Neural cell (in vitro differentiated cells): ENCODE measurements at regions not wholly inside any gene's neighbourhood (a gene's known extent, or its start where the extent isn't known, plus 50 kb on each side); places are given as distances from the start of the nearest gene placed in this dataset.

Source experiments
- H2AFZ ChIP-seq: fragments of 200-600, 300-800 bp; sonication (generic), shearing (Covaris generic); 2 replicates; pipeline ENCODE4 v1.6.0; 2014; ENCODE audit warnings: low read depth, mild to moderate bottlenecking, antibody characterized with exemption, low read length, moderate library complexity
- H3F3A ChIP-seq: fragments of 200-600 bp; shearing (Covaris generic); 2 replicates; pipeline ENCODE4 v1.6.1; 2016; ENCODE audit warnings: mild to moderate bottlenecking, moderate library complexity, mixed read lengths, antibody characterized with exemption, low read length; ENCODE audit not compliant: insufficient read depth, poor library complexity, severe bottlenecking
- H3K27ac ChIP-seq: fragments of 200-600, 300-800 bp; sonication (generic), shearing (Covaris generic); 2 replicates; pipeline ENCODE4 v1.5.1; 2014; ENCODE audit warnings: mild to moderate bottlenecking, low read length, moderate library complexity
- H3K27me3 ChIP-seq: fragments of 300-800, 200-600 bp; sonication (generic), shearing (Covaris generic); 2 replicates; pipeline ENCODE4 v1.6.0; 2014; ENCODE audit warnings: mild to moderate bottlenecking, low read depth, low read length, moderate library complexity; ENCODE audit not compliant: insufficient read depth
- H3K36me3 ChIP-seq: fragments of 300-800, 200-600 bp; sonication (generic), shearing (Covaris generic); 2 replicates; pipeline ENCODE4 v1.5.1; 2014; ENCODE audit warnings: mild to moderate bottlenecking, antibody characterized with exemption, low read length, moderate library complexity; ENCODE audit not compliant: insufficient read depth
- H3K4me2 ChIP-seq: fragments of 300-800, 200-600 bp; sonication (generic), shearing (Covaris generic); 2 replicates; pipeline ENCODE4 v1.6.0; 2014; ENCODE audit warnings: mild to moderate bottlenecking, low read length
- H3K4me3 ChIP-seq: fragments of 300-800, 200-600 bp; sonication (generic), shearing (Covaris generic); 2 replicates; pipeline ENCODE4 v1.5.1; 2014; ENCODE audit warnings: mild to moderate bottlenecking, low read length, moderate library complexity
- H3K79me2 ChIP-seq: fragments of 200-600 bp; shearing (Covaris generic); replicated peaks from 2 replicates; pipeline ENCODE4 v1.6.0; 2014; ENCODE audit warnings: mild to moderate bottlenecking, low read length, moderate library complexity; ENCODE audit not compliant: insufficient read depth
- H3K9ac ChIP-seq: fragments of 300-800, 200-600 bp; sonication (generic), shearing (Covaris generic); 2 replicates; pipeline ENCODE4 v1.6.1; 2016; ENCODE audit warnings: mild to moderate bottlenecking, low read length, mixed read lengths
- H3K9me2 ChIP-seq: fragments of 200-600 bp; shearing (Covaris generic); 2 replicates; pipeline ENCODE4 v1.6.1; 2016; ENCODE audit warnings: mild to moderate bottlenecking, low read length, mixed read lengths; ENCODE audit not compliant: insufficient read depth
- H3K9me3 ChIP-seq: fragments of 200-600, 300-800 bp; sonication (generic), shearing (Covaris generic); 2 replicates; pipeline ENCODE4 v1.6.1; 2016; ENCODE audit warnings: mild to moderate bottlenecking, mixed run types, low read length, moderate library complexity, mixed read lengths
- H4K20me1 ChIP-seq: fragments of 200-600 bp; shearing (Covaris generic); 2 replicates; pipeline ENCODE4 v1.6.1; 2016; ENCODE audit warnings: mild to moderate bottlenecking, mixed run types; ENCODE audit not compliant: insufficient read depth
- EP300 ChIP-seq: fragments of 450-650 bp; conservative IDR thresholded peaks from 2 replicates; pipeline ENCODE4 v1.6.1; 2014; ENCODE audit warnings: antibody characterized with exemption, mild to moderate bottlenecking, moderate library complexity; ENCODE audit not compliant: poor library complexity, severe bottlenecking
- EZH2 ChIP-seq: fragments of 200-600, 300-800 bp; shearing (Covaris generic), sonication (generic); IDR thresholded peaks from 2 replicates; pipeline ENCODE4 v1.6.1; 2014; ENCODE audit warnings: antibody characterized with exemption, low read length, borderline replicate concordance, mild to moderate bottlenecking; ENCODE audit not compliant: insufficient read depth, poor library complexity, severe bottlenecking
- MXI1 ChIP-seq: fragments of 450-650 bp; conservative IDR thresholded peaks from 2 replicates; pipeline ENCODE4 v1.6.1; 2014; ENCODE audit warnings: antibody characterized with exemption, mild to moderate bottlenecking; ENCODE audit not compliant: poor library complexity, severe bottlenecking
- POLR2AphosphoS5 ChIP-seq: IDR thresholded peaks from 2 replicates; pipeline ENCODE4 v1.6.1; 2012
- RAD21 ChIP-seq: fragments of 450-650 bp; conservative IDR thresholded peaks from 2 replicates; pipeline ENCODE4 v1.6.1; 2014; ENCODE audit warnings: antibody characterized with exemption, mild to moderate bottlenecking, moderate library complexity
- SMC3 ChIP-seq: fragments of 450-650 bp; conservative IDR thresholded peaks from 2 replicates; pipeline ENCODE4 v1.6.1; 2014; ENCODE audit warnings: antibody characterized with exemption, mild to moderate bottlenecking, moderate library complexity; ENCODE audit not compliant: poor library complexity
- TAF1 ChIP-seq: IDR thresholded peaks from 2 replicates; pipeline ENCODE4 v1.6.1; 2012; ENCODE audit warnings: low read depth
- TF ChIP-seq, protein P1 (sequence below): IDR thresholded peaks from 2 replicates; pipeline ENCODE4 v1.6.1; 2012; ENCODE audit warnings: borderline replicate concordance
- TF ChIP-seq, protein P2 (sequence below): fragments of 450-650 bp; IDR thresholded peaks from 2 replicates; pipeline ENCODE4 v1.5.1; 2014; ENCODE audit warnings: antibody characterized with exemption, mild to moderate bottlenecking, moderate library complexity; ENCODE audit not compliant: poor library complexity, severe bottlenecking

DNA sequence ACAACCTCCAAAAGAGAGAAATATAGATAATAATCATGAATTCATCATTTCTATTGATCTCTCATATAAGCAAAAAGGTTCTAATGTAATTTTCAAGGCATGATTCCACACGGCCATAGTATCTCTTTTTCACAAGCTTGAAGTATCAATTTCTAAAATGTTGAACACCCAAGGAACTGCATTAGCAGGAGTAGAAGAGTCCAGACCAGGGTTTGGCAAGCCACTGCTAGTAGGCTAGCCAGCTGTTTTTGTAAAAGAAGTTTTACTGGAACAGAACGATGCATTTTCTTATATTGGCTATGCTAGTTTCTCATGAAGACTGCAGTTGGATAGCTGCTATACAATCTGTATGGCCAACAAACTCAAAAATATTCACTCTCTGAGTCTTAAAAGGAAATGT, 481.5 kb upstream of the MIR17HG start:
- Histone ChIP-seq H4K20me1 (no peaks in the 10 kb centered on the region), H3K36me3 (no peaks in the 10 kb centered on the region), H3K27ac (no peak overlapping the region), H3K79me2 (no peaks in the 10 kb centered on the region), H3K4me2 (no peak overlapping the region), H3K9ac (no peak overlapping the region), H3K4me3 (no peak overlapping the region), H3K9me3 (no peaks in the 10 kb centered on the region), H3K9me2 (no peaks in the 10 kb centered on the region), H2AFZ (no peak overlapping the region), H3K27me3 (no peaks in the 10 kb centered on the region), H3F3A (no peaks in the 10 kb centered on the region)
- TF ChIP-seq SMC3 (no peak), MXI1 (no peak), EP300 (no peak), POLR2AphosphoS5 (no peak), RAD21 (no peak), EZH2 (no peak), TAF1 (no peak)
- TF ChIP-seq, protein P1, sequence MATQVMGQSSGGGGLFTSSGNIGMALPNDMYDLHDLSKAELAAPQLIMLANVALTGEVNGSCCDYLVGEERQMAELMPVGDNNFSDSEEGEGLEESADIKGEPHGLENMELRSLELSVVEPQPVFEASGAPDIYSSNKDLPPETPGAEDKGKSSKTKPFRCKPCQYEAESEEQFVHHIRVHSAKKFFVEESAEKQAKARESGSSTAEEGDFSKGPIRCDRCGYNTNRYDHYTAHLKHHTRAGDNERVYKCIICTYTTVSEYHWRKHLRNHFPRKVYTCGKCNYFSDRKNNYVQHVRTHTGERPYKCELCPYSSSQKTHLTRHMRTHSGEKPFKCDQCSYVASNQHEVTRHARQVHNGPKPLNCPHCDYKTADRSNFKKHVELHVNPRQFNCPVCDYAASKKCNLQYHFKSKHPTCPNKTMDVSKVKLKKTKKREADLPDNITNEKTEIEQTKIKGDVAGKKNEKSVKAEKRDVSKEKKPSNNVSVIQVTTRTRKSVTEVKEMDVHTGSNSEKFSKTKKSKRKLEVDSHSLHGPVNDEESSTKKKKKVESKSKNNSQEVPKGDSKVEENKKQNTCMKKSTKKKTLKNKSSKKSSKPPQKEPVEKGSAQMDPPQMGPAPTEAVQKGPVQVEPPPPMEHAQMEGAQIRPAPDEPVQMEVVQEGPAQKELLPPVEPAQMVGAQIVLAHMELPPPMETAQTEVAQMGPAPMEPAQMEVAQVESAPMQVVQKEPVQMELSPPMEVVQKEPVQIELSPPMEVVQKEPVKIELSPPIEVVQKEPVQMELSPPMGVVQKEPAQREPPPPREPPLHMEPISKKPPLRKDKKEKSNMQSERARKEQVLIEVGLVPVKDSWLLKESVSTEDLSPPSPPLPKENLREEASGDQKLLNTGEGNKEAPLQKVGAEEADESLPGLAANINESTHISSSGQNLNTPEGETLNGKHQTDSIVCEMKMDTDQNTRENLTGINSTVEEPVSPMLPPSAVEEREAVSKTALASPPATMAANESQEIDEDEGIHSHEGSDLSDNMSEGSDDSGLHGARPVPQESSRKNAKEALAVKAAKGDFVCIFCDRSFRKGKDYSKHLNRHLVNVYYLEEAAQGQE = no peak
- TF ChIP-seq, protein P2, sequence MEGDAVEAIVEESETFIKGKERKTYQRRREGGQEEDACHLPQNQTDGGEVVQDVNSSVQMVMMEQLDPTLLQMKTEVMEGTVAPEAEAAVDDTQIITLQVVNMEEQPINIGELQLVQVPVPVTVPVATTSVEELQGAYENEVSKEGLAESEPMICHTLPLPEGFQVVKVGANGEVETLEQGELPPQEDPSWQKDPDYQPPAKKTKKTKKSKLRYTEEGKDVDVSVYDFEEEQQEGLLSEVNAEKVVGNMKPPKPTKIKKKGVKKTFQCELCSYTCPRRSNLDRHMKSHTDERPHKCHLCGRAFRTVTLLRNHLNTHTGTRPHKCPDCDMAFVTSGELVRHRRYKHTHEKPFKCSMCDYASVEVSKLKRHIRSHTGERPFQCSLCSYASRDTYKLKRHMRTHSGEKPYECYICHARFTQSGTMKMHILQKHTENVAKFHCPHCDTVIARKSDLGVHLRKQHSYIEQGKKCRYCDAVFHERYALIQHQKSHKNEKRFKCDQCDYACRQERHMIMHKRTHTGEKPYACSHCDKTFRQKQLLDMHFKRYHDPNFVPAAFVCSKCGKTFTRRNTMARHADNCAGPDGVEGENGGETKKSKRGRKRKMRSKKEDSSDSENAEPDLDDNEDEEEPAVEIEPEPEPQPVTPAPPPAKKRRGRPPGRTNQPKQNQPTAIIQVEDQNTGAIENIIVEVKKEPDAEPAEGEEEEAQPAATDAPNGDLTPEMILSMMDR = no peak

DNA sequence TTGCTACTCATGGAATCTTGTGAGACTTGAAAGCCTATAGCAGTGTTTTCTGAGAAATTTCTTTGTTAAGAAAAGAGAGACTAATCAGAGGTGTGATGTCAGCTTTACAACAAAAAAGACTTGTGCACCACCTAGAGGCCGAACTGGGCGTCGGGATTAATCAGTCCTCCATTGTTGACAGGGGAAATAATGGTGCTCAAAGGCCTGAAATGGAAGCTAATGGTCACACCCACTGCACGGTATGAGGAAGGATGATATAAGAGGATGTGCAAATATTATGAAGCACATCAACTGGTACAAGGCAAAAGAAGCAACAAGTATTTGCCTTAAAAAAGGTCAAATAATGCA, 480.2 kb upstream of the MIR17HG start:
- TF ChIP-seq RAD21 (peak; percentile 89), POLR2AphosphoS5 (no peak), SMC3 (peak; percentile 82)
- TF ChIP-seq, protein P2 = peak; percentile 89
- no peaks in the 10 kb centered on the region for H3K9me3 ChIP-seq
- H3K4me3 ChIP-seq = no peak overlapping the region

More for the DNA sequence above, 480.2 kb upstream of the MIR17HG start:
- no peaks in the 10 kb centered on the region for H4K20me1 ChIP-seq
- H3K27me3 ChIP-seq = no peaks in the 10 kb centered on the region
- H3K36me3 ChIP-seq = no peaks in the 10 kb centered on the region
- H3K9me2 ChIP-seq = no peaks in the 10 kb centered on the region
- H2AFZ ChIP-seq = no peak overlapping the region
- H3K4me2 ChIP-seq = no peak overlapping the region
- H3K9ac ChIP-seq = no peak overlapping the region
- H3K27ac ChIP-seq = peak overlapping the region; percentile 47
- no peaks in the 10 kb centered on the region for H3F3A ChIP-seq
- H3K79me2 ChIP-seq = no peaks in the 10 kb centered on the region
